Limb (tissue), 2 donors: ENCODE measurements at regions not wholly inside any gene's neighbourhood (a gene's known extent, or its start where the extent isn't known, plus 50 kb on each side); places are given as distances from the start of the nearest gene placed in this dataset.

ENCODE experiments used
- DNase-seq, 2 donors: peaks; one replicate each; pipeline ENCODE4 v3.0.0-alpha.2; 2016; ENCODE audit errors: extremely low spot score in 2 of 2

- DNase-seq = no peak
Observed at GRCh38 chr7:3193379-3194120, 107.5 kb upstream of the SDK1 start.

- DNase-seq = peak; percentile 17 to 39
Observed at GRCh38 chr7:3194501-3195141, 106.4 kb upstream of the SDK1 start.

- no peak for DNase-seq
Observed at GRCh38 chr7:3195160-3195559, 105.9 kb upstream of the SDK1 start.

- DNase-seq = no peak
Observed at GRCh38 chr7:3196629-3197400, 104.2 kb upstream of the SDK1 start.

- DNase-seq = no peak
Observed at GRCh38 chr7:3197567-3198213, 103.4 kb upstream of the SDK1 start.

- DNase-seq = no peak
Observed at GRCh38 chr7:3198316-3198715, 102.7 kb upstream of the SDK1 start.

GRCh38 chr7:3200504-3200903 lies 100.5 kb upstream of the SDK1 start:
- DNase-seq = no peak

- no peak for DNase-seq
Observed at GRCh38 chr7:3201306-3201705, 99.7 kb upstream of the SDK1 start.

- DNase-seq = peak in 1 of 2 donors; percentile 11
Observed at GRCh38 chr7:3201937-3202710, 98.9 kb upstream of the SDK1 start.

GRCh38 chr7:3204526-3204925 lies 96.5 kb upstream of the SDK1 start:
- peak in 1 of 2 donors; percentile 6 for DNase-seq

- DNase-seq = no peak
Observed at GRCh38 chr7:3206101-3206500, 95.0 kb upstream of the SDK1 start.

GRCh38 chr7:3206771-3207191 lies 94.3 kb upstream of the SDK1 start:
- DNase-seq = peak in 1 of 2 donors; percentile 7

- DNase-seq = no peak
Observed at GRCh38 chr7:3207387-3207902, 93.6 kb upstream of the SDK1 start.

- DNase-seq = peak in 1 of 2 donors; percentile 12
Observed at GRCh38 chr7:3210531-3210930, 90.5 kb upstream of the SDK1 start.

- DNase-seq = no peak
Observed at GRCh38 chr7:3214090-3214413, 87.0 kb upstream of the SDK1 start.

GRCh38 chr7:3215624-3216585 lies 85.1 kb upstream of the SDK1 start:
- DNase-seq = no peak

- no peak for DNase-seq
Observed at GRCh38 chr7:3217166-3217565, 83.9 kb upstream of the SDK1 start.

- DNase-seq = peak in 1 of 2 donors; percentile 3
Observed at GRCh38 chr7:3218411-3219225, 82.4 kb upstream of the SDK1 start.

- no peak for DNase-seq
Observed at GRCh38 chr7:3229904-3230470, 71.1 kb upstream of the SDK1 start.
